GM18502 (cell line): ENCODE measurements at regions not wholly inside any gene's neighbourhood (a gene's known extent, or its start where the extent isn't known, plus 50 kb on each side); places are given as distances from the start of the nearest gene placed in this dataset.

Experiments used
- ATAC-seq: cut with Tn5 transposase; IDR thresholded peaks from one replicate; pipeline ENCODE4 v1.9.1; 2021; ENCODE audit warnings: mild to moderate bottlenecking; ENCODE audit not compliant: unreplicated experiment, poor library complexity

DNA sequence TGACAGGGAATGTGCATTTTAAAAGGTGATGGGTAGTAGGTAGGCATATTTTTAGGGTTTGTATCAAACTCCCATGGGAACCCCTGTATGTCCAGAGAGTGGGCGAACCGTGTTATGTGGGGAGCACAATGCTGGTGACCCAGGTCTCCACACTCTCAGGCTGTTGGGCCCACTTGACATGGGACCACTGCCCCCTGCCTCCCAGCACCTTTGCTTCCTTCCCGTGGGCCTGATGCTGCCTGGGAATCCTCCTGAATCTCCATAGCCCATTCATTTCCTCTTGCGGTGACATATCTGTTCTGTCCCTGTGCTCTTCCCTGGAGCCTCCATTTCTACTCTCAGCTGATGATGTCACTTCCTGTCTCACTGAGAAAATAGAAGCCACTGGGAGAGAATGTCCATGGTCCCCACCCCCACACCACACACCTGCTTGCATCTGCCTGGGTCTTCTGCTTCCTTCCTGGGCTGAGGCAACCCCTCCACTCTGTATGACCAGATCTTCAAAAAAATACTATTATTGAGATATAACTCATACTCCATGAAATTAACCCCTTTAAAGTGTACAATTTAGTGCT lies 55.8 kb upstream of the THY1 start:
- ATAC-seq: no peak

DNA sequence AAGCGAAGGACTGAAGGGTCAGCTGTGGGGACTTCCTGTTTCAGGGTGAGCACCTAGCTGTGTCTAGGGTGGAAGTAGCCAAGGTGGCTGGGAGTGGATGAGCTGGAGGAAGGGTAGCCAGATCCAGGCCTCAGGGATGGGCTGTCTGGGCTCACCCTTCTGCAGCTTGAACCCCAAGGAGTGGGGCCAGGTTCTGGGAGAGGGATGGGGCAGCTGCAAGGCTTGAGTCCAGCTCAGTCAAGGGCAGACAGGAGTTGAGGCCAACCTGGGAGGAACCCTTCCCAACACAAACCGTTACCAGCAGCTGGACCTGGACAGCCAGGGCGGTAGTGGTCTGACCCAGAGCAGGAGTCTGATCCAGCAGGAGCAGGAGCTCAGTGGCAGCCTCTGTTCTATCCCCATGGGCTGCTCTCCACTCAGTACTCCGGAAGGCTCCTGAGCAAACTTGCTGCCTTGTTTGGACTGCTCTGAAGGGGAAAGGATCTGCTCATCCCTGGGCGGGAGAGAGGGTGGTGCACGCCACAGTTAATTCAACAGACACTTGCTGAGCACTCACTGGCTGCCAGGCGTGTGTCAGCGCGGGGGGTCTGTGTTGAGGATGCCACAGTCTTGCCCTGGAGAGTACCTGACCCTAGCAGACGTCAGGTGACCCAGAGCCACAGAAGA lies 53.8 kb upstream of the THY1 start:
- ATAC-seq: no peak

DNA sequence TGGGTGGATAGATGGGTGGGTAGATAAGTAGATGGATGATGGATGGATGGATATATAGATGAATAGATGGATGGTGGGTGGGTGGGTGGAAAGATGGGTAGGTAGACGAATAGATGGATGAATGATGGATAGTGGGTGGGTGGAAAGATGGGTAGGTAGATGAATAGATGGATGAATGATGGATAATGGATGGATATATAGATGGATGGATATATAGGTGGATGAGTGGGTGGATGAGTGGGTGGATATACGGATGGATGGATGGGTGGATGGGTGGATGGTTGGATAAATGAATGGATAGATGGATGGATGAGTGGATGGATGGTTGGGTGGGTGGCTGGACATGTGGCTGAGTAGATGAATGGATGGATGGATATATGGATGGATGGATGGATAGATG lies 53.1 kb upstream of the THY1 start:
- no peak for ATAC-seq

DNA sequence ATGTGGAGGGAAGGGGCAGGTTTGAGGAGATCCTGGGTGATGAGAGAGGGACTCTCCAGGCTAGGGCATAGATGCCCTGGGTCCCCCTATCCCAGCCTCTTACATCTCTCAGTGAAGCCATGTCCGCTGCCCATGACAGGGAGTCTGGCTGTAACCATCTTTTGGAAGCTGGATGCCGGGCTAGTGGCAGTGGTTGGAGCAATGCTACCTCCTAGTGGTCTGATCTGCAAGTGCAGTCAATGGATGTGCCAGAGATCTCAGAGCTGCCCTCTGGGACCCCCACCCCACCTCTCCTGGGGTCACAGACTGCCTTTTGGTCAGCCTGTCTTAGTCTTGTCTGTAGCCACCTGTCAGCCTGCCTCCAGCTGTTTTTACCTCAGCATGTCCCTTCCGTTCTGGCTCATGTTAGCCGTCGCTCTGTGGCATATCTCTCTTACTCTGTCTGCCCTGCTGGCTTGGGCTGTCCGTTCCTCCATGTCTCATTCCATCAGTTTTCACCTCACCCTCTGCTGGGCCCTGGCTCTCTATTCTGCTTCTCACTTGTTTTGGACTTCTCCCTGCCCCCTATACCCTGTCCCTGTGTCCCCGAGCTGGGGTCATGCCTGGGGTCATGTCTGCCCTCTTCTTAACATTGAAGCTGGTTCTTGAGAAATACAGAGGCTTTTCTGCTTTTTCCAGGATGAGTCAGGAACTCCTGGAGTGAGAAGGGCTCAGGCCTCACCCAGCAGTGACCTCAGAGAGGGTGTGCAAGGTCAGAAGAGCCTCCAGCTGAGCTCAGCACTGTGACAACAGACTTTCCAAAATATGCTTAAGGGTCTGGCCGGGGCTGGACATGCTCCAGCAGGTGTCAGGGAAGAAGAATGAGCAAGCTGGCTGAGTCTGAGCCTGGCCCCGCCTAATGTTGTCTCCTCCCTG lies 52.0 kb upstream of the THY1 start:
- no peak for ATAC-seq

DNA sequence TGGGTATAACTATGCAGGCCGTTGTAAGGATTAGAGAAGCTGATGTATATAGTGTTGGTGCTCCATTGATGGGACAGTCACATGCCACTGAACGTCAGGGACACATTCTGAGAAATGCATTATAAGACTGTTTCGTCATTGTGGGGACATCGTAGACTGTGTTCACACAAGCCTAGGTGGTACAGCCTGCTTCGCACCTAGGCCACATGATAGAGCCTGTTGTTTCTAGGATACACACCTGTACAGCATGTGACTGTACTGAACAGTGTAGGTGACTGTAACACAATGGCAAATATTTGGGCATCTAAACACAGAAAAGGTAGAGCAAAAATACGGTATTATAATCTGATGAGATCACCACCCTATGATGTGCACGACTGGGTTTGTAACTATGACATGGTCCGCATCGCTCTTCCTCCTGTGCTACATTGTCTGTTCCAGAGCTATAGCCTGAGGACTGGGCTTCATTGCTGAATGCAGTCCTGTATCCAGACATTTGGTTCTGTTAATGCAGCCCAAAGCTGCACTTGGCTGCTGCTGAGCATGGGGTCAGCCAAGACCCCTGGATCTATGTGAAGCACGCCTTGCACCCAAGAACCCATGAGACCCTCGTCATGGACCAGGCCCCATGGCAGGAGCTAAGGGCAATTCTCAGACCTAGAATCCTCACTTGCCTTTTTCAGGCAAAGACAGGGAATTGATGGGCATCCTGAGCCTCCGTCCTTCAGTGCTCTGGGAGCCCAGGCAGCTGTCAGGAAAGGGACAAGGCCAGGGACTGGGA lies 51.1 kb upstream of the THY1 start:
- ATAC-seq: no peak

- no peak for ATAC-seq
Observed at GRCh38 chr11:119473226-119473625, 50.3 kb upstream of the THY1 start.

GRCh38 chr11:119472856-119473222 lies 49.9 kb upstream of the THY1 start:
- no peak for ATAC-seq
